ENCODE measurements at regions not wholly inside any gene's neighbourhood (a gene's known extent, or its start where the extent isn't known, plus 50 kb on each side); places are given as distances from the start of the nearest gene placed in this dataset.
"Not testable (repeated sequence)": the region's sequence is repeated elsewhere in the genome, so short reads cannot be mapped to it uniquely, and the experiment has no call there.

GRCh38 chr6:133055441-133055966, 185.7 kb upstream of the EYA4 start:
- no peak for DNase-seq

- no peak for DNase-seq
These were observed 183.8 kb upstream of the EYA4 start for GRCh38 chr6:133057352-133057751.

- no peak for DNase-seq
These were observed 179.1 kb upstream of the EYA4 start for GRCh38 chr6:133062077-133062476.

DNA sequence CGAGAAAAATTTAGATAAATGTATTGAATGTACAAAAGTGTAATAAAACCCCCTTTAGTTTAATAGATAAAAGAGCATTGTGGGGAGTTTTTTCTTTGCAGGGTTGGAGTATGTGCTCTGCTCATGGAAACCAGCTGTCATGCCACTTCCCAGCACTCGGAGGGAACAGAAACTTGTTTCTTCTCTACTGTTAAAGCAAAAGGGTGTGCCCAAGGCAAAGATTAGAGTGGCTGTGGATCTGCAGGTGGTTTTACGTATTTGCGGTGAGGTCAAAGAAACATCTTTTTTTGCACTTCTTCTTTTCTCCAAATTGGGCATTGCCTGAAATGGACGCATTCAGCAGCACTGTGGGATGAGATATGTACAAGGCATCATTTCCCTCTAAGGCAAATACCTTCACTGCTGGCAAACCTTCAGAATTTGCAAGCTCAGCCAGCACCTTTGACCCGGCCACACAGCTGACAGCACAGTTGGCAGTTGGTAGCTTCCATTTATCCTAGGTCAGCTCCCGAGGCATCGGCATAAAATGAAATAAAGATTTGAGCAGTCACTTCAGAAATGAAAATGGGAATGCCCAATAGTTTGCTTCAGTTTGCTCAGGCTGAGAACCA, 178.4 kb upstream of the EYA4 start:
- no peak for DNase-seq

GRCh38 chr6:133067960-133068359, 173.2 kb upstream of the EYA4 start:
- DNase-seq = no peak

- no peak for DNase-seq
These were observed 170.6 kb upstream of the EYA4 start for GRCh38 chr6:133070410-133071043.

DNA sequence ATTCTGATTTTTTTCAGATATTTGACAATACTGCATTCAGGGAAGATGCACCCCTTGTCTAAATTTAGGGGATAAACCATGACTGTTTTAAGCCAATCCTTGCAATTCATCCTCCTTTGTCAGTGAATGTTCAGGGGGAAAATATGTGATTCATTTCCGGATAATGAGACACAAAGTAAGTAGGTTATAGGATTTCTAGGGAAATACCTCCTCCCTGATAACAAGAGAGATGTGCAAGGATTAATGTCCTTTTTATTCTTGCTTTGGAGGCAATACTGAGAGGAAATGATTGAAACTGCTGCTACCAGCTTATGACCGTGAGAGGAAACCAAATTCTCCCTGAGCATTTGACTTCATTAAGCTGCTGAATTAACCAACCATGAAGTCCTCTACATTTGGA, 161.3 kb upstream of the EYA4 start:
- DNase-seq = no peak

GRCh38 chr6:133083248-133083967, 157.7 kb upstream of the EYA4 start:
- DNase-seq = no peak

- no peak for DNase-seq
These were observed 155.7 kb upstream of the EYA4 start for GRCh38 chr6:133085471-133085870.

DNA sequence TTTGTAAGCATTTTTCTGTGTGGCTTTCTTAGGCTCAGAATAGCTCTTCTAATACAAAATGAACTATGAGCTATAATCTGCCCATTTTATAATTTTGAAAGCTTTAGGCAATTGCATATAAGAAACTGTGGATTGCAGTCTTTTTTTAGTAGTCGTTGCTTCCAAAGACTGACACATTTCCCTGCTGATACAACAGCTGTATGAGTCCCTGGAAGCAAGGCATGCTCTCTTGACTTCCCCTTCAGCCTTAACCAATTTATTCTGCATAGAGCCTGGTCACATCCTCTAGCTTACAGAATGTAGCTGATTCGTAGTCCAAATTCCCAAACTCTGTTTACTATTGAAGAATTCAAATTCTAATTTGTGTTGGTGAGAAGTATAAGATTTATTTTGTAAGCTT, 155.3 kb upstream of the EYA4 start:
- no peak for DNase-seq

DNA sequence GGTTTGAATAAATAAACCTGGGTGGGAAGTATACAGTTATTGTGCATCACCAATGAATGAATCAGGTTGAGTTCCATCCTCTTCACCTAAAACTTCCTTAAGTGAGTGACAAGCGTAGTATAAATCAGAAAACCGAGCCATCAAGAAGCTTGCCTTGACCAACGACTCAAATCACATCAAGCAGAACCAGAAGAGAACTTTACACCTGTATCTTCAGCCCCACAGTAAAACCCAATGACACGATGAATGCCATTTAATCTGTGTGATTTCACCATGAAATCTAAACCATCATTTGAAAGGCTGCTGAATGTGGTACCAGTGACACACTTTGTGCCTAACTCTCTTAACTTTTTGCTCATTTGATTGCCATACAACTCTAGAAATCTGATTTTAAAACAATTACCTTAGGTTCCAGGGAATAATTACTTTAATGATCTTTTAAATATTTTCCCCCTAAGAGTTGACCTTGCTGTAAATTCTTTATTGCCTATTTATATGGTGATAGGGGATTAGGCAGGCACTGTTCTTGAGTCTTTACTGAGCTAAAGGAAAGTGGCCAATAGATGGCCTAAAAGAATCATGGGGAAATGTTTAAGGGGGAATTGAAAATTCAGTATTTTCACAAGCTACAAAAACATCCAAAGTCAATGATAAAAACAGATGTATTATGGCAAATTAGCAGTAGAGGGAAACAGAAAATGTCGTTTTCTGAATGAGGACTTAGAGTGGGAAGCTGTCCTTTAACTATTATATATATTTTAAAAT, 152.0 kb upstream of the EYA4 start:
- DNase-seq = no peak

GRCh38 chr6:133092199-133092598, 149.0 kb upstream of the EYA4 start:
- DNase-seq = no peak

DNA sequence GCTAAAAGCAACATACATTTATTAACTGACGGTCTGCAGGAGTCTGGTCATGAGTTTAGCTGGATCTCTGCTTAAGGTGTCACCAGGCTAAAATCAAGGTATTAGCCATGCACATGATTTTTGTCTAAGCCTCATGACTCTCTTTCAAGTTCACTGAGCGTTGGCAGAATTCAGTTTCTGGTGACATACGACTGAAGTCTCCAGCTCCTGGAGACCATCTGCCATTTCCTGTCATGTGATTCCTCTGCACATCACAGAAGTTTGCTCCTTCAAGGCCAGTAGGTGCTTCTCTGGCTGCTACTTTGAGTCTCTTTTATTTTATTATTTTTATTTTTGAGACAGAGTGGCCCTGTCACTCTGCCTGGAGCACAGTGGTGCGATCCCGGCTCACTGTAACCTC, 148.4 kb upstream of the EYA4 start:
- no peak for DNase-seq

GRCh38 chr6:133093211-133093610, 147.9 kb upstream of the EYA4 start:
- DNase-seq = not testable (repeated sequence)

GRCh38 chr6:133093956-133094355, 147.2 kb upstream of the EYA4 start:
- no peak for DNase-seq

DNA sequence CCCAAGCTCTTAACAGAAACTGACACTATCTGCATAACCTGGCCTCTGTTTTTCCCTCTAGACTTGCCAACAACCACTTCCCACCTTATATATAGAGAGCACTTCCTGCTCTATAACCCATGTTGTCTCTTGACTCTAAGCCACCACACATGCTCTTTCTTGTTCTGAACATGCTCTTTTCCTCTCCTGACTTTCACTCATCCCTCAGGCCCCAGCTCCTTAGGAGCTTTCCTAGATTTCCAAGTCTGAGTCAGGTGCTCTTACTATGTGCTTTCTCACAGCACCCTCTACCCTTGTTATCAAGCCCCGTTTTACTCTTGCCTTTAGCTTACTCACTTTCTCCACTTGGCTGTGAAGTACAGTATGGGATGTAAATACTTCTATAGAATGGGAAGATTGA, 143.9 kb upstream of the EYA4 start:
- no peak for DNase-seq

GRCh38 chr6:133099573-133099972, 141.6 kb upstream of the EYA4 start:
- no peak for DNase-seq

GRCh38 chr6:133100865-133101264, 140.3 kb upstream of the EYA4 start:
- DNase-seq = no peak

GRCh38 chr6:133101790-133102189, 139.4 kb upstream of the EYA4 start:
- DNase-seq = no peak

DNA sequence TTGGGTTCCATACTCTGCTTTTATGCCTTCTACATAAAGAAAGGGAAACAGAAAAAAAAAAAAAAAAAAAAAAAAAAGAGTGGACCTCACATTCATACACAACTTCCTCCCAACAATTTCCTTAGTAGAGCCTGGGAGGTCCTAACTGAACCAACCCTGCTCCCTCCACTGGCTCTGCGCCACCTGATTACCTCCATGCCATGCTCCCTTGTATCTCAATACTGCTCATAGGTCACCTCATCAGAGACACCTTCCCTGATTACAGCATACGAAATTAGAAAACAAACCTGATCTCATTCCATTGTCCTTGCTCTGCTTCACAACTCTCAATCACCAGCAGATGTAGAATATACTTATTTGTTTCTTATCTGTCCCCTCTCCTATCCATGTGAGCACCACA, 134.2 kb upstream of the EYA4 start:
- no peak for DNase-seq

- DNase-seq = no peak
These were observed 132.7 kb upstream of the EYA4 start for GRCh38 chr6:133108419-133108818.

DNA sequence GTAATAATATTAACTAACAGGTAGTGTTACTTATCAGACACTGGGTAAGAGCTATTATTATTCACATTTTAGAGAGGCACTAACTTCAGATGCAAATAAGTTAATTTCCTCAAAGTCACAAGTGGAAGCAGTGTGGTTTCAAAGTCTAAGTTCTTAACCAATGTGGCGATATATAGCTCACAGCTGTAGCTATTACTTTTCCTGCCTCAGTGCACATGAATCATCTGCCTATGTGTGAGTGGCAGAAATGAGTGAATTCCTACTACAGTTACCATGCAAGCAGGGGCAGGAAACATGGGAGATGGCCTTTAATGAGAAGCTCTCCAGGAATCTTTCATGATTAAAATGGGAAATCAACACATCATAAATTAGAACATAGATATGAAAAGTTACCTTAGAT, 126.2 kb upstream of the EYA4 start:
- no peak for DNase-seq

- no peak for DNase-seq
These were observed 125.2 kb upstream of the EYA4 start for GRCh38 chr6:133115946-133116345.

Data from NCI-H1694 treated with DMSO at 0.1 percent for 48 hours (cell line).